ENCODE measurements at regions not wholly inside any gene's neighbourhood (a gene's known extent, or its start where the extent isn't known, plus 50 kb on each side); places are given as distances from the start of the nearest gene placed in this dataset.

DNA sequence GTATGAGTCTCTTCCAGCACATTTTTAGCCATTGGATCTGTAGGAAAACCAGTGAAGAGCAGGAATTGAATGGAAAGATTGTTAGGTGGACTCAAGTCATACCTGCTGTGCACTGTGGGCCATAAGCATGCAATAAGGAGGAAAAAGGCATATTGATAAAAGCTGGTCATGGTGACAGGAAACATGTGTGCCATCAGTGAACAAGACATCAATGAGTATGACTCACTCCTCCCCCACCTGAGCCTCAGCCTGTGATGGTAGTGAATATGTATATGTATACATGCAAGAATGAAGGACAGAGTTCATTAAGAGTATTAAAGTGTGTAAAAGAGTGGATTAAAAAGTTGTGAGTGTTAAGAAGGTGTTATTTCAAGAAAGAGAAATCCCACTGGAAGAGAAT, 164.5 kb downstream of the TMEM38B start:
- TF ChIP-seq, protein P1, sequence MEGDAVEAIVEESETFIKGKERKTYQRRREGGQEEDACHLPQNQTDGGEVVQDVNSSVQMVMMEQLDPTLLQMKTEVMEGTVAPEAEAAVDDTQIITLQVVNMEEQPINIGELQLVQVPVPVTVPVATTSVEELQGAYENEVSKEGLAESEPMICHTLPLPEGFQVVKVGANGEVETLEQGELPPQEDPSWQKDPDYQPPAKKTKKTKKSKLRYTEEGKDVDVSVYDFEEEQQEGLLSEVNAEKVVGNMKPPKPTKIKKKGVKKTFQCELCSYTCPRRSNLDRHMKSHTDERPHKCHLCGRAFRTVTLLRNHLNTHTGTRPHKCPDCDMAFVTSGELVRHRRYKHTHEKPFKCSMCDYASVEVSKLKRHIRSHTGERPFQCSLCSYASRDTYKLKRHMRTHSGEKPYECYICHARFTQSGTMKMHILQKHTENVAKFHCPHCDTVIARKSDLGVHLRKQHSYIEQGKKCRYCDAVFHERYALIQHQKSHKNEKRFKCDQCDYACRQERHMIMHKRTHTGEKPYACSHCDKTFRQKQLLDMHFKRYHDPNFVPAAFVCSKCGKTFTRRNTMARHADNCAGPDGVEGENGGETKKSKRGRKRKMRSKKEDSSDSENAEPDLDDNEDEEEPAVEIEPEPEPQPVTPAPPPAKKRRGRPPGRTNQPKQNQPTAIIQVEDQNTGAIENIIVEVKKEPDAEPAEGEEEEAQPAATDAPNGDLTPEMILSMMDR (IDR thresholded peaks at IDR 0.05): no peak
- no peak for TF ChIP-seq POLR2A (IDR thresholded peaks at IDR 0.05)

All from lower leg skin (tissue), 3 donors.